ENCODE measurements at regions not wholly inside any gene's neighbourhood (a gene's known extent, or its start where the extent isn't known, plus 50 kb on each side); places are given as distances from the start of the nearest gene placed in this dataset.
"Not testable (repeated sequence)": the region's sequence is repeated elsewhere in the genome, so short reads cannot be mapped to it uniquely, and the experiment has no call there.

GRCh38 chr17:20654575-20654974, 75.1 kb downstream of the CDRT15L2 start:
- not testable (repeated sequence) for TF ChIP-seq POLR2AphosphoS5 (IDR thresholded peaks at IDR 0.05; ENCODE audit: low read depth, low read length); TAF1 (IDR thresholded peaks at IDR 0.05; ENCODE audit: borderline replicate concordance, low read depth, low read length); POLR2A (IDR thresholded peaks at IDR 0.05; ENCODE audit: low read depth, low read length)
